ENCODE measurements at regions not wholly inside any gene's neighbourhood (a gene's known extent, or its start where the extent isn't known, plus 50 kb on each side); places are given as distances from the start of the nearest gene placed in this dataset.
"Not testable (repeated sequence)": the region's sequence is repeated elsewhere in the genome, so short reads cannot be mapped to it uniquely, and the experiment has no call there.

GRCh38 chr7:76709703-76710102, 82.6 kb upstream of the POMZP3 start:
- not testable (repeated sequence) for TF ChIP-seq EP300 (IDR thresholded peaks at IDR 0.05)
- TF ChIP-seq, protein P1, sequence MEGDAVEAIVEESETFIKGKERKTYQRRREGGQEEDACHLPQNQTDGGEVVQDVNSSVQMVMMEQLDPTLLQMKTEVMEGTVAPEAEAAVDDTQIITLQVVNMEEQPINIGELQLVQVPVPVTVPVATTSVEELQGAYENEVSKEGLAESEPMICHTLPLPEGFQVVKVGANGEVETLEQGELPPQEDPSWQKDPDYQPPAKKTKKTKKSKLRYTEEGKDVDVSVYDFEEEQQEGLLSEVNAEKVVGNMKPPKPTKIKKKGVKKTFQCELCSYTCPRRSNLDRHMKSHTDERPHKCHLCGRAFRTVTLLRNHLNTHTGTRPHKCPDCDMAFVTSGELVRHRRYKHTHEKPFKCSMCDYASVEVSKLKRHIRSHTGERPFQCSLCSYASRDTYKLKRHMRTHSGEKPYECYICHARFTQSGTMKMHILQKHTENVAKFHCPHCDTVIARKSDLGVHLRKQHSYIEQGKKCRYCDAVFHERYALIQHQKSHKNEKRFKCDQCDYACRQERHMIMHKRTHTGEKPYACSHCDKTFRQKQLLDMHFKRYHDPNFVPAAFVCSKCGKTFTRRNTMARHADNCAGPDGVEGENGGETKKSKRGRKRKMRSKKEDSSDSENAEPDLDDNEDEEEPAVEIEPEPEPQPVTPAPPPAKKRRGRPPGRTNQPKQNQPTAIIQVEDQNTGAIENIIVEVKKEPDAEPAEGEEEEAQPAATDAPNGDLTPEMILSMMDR (IDR thresholded peaks at IDR 0.05), result not testable (repeated sequence)
